Endothelial cell of umbilical vein (primary cell): ENCODE measurements at regions not wholly inside any gene's neighbourhood (a gene's known extent, or its start where the extent isn't known, plus 50 kb on each side); places are given as distances from the start of the nearest gene placed in this dataset.

ENCODE experiments used
- BruUV-seq: library from RNA; stranded (reverse); fragments of 400-500 nt; replicated peaks from 2 replicates; lab custom pipeline; 2021; lab: Mats Ljungman, UMichigan
- CTCF ChIA-PET: fragments of 300-600, 350-600 bp; sonication (Branson Sonifier 250); formaldehyde crosslinking; loops from one replicate; lab custom pipeline; 2021; ENCODE audit warnings: antibody characterized with exemption, inconsistent platforms; lab: Charles Lee
- POLR2A ChIA-PET: fragments of 300-600, 350-600 bp; sonication (Branson Sonifier 250); formaldehyde crosslinking; loops from one replicate; lab custom pipeline; 2021; ENCODE audit warnings: antibody characterized with exemption, inconsistent platforms; lab: Charles Lee
- DNase-seq: peaks from one replicate; pipeline ENCODE4 v3.0.0-alpha.2; 2011; ENCODE audit warnings: low read depth, low spot score
- FAIRE-seq: peaks from 2 replicates; lab custom pipeline; 2011; peaks lifted over from hg19 to GRCh38; lab: Jason Lieb, UNC
- H2AFZ ChIP-seq: 2 replicates; pipeline ENCODE4 v1.6.0; 2012; ENCODE audit warnings: low read depth, low read length, control low read depth, inconsistent platforms
- H3K27ac ChIP-seq: 2 replicates; pipeline ENCODE4 v1.5.1; 2011; ENCODE audit warnings: low read depth, mild to moderate bottlenecking, control low read depth, low read length, moderate library complexity; ENCODE audit not compliant: insufficient read depth
- H3K27me3 ChIP-seq, 2 experiments: 2 replicates each; pipeline versions ENCODE4 v1.6.0 to v1.6.1; 2011; ENCODE audit warnings: low read length in 2 of 2, mixed read lengths in 1 of 2; ENCODE audit not compliant: control insufficient read depth in 2 of 2, insufficient read depth in 2 of 2
- H3K36me3 ChIP-seq, 2 experiments: 2 replicates in 1 of 2; 3 replicates in 1 of 2; pipeline ENCODE4 v1.5.1; 2011; ENCODE audit warnings: low read length in 2 of 2, mild to moderate bottlenecking in 1 of 2, moderate library complexity in 1 of 2; ENCODE audit not compliant: control insufficient read depth in 2 of 2, insufficient read depth in 2 of 2; ENCODE audit errors: extremely low read depth in 1 of 2
- H3K4me1 ChIP-seq: 3 replicates; pipeline ENCODE4 v1.5.1; 2011; ENCODE audit warnings: mild to moderate bottlenecking, low read length; ENCODE audit not compliant: control insufficient read depth, insufficient read depth; ENCODE audit errors: extremely low read depth
- H3K4me2 ChIP-seq: 2 replicates; pipeline ENCODE4 v1.6.1; 2011; ENCODE audit warnings: low read length, control low read depth, mixed read lengths; ENCODE audit not compliant: insufficient read depth
- H3K4me3 ChIP-seq, 3 experiments: fragments of 200-600 bp in 1 of 3; sonication (generic), shearing (Covaris generic) in 1 of 3; replicated peaks in 1 of 3; 2 replicates each; pipeline ENCODE4 v1.5.1; 2011 to 2016; ENCODE audit warnings: control low read depth in 3 of 3, low read length in 3 of 3, mild to moderate bottlenecking in 2 of 3, inconsistent platforms in 1 of 3, low read depth in 1 of 3, moderate library complexity in 1 of 3; ENCODE audit not compliant: insufficient read depth in 1 of 3
- H3K79me2 ChIP-seq: 2 replicates; pipeline ENCODE4 v1.6.0; 2012; ENCODE audit warnings: low read length, inconsistent platforms; ENCODE audit not compliant: control insufficient read depth, insufficient read depth
- H3K9ac ChIP-seq: replicated peaks from 2 replicates; pipeline ENCODE3; 2011; ENCODE audit warnings: low read length, control low read depth; ENCODE audit not compliant: insufficient read depth; ENCODE audit errors: extremely low read depth
- H3K9me1 ChIP-seq: replicated peaks from 3 replicates; pipeline ENCODE4 v1.6.0; 2011; ENCODE audit warnings: mild to moderate bottlenecking, low read length; ENCODE audit not compliant: control insufficient read depth, insufficient read depth; ENCODE audit errors: extremely low read depth
- H3K9me3 ChIP-seq: replicated peaks from 2 replicates; pipeline ENCODE4 v1.5.1; 2012; ENCODE audit warnings: low read length, inconsistent platforms; ENCODE audit not compliant: control insufficient read depth, insufficient read depth
- H4K20me1 ChIP-seq: replicated peaks from 2 replicates; pipeline ENCODE3; 2011; ENCODE audit warnings: mild to moderate bottlenecking, low read length; ENCODE audit not compliant: control insufficient read depth, insufficient read depth; ENCODE audit errors: extremely low read depth
- CTCF ChIP-seq, 2 donors: IDR thresholded peaks; 1 replicate in 1 of 2; 2 replicates in 1 of 2; pipeline ENCODE4 v1.5.1; 2011; ENCODE audit warnings: low read length in 2 of 2, mild to moderate bottlenecking in 2 of 2, moderate library complexity in 2 of 2, control low read depth in 1 of 2, inconsistent platforms in 1 of 2, low read depth in 1 of 2; ENCODE audit not compliant: insufficient read depth in 1 of 2; ENCODE audit errors: extremely low read depth in 1 of 2
- EZH2 ChIP-seq: IDR thresholded peaks from 2 replicates; pipeline ENCODE4 v1.6.1; 2012; ENCODE audit warnings: borderline replicate concordance, low read depth, mild to moderate bottlenecking, moderate library complexity, low read length, inconsistent platforms; ENCODE audit not compliant: severe bottlenecking
- FOS ChIP-seq: IDR thresholded peaks from 2 replicates; pipeline ENCODE4 v1.6.1; 2011; ENCODE audit warnings: mild to moderate bottlenecking, low read length, moderate library complexity, borderline replicate concordance; ENCODE audit not compliant: insufficient read depth
- GATA2 ChIP-seq: IDR thresholded peaks from 2 replicates; pipeline ENCODE4 v1.7.0; 2011; ENCODE audit warnings: low read depth, mild to moderate bottlenecking, moderate library complexity, mixed read lengths, low read length; ENCODE audit not compliant: insufficient read length, insufficient read depth
- JUN ChIP-seq: IDR thresholded peaks from 2 replicates; pipeline ENCODE4 v1.6.1; 2011; ENCODE audit warnings: borderline replicate concordance, low read depth; ENCODE audit not compliant: insufficient read length, insufficient read depth
- MAX ChIP-seq: IDR thresholded peaks from 2 replicates; pipeline ENCODE4 v1.6.1; 2011; ENCODE audit not compliant: insufficient read depth, insufficient read length
- MYC ChIP-seq: IDR thresholded peaks from one replicate; pipeline ENCODE4 v1.6.1; 2011; ENCODE audit warnings: mild to moderate bottlenecking, low read depth, low read length
- POLR2A ChIP-seq: IDR thresholded peaks from 2 replicates; pipeline ENCODE4 v1.6.1; 2012; ENCODE audit warnings: low read depth, mild to moderate bottlenecking, control low read depth, low read length
- POLR2AphosphoS5 ChIP-seq: IDR thresholded peaks from 2 replicates; pipeline ENCODE4 v1.6.1; 2012; ENCODE audit warnings: low read depth, mild to moderate bottlenecking, control low read depth, low read length, moderate library complexity; ENCODE audit not compliant: insufficient read depth
- dilution Hi-C: fragments of 300-500 bp; cut with MboI; formaldehyde crosslinking; loops from one replicate; pipeline ENCODE4 v1.15.0; 2019; ENCODE audit warnings: low sequenced_read_pairs; ENCODE audit not compliant: extremely low pct_ligation_motif_present
- intact Hi-C: fragments of 100-400 bp; cut with micrococcal nuclease; formaldehyde crosslinking; loops from one replicate; pipeline ENCODE4 v1.10.0; 2022

GRCh38 chr2:226337941-226338600 lies 461.5 kb downstream of the IRS1 start:
- FAIRE-seq, result no peak
- no peak overlapping the region for H3K27ac ChIP-seq
- H3K36me3 ChIP-seq, result no peaks in the 10 kb centered on the region
- no peaks in the 10 kb centered on the region for H4K20me1 ChIP-seq
- H3K4me2 ChIP-seq, result no peak overlapping the region
- no peaks in the 10 kb centered on the region for H3K27me3 ChIP-seq
- H3K4me1 ChIP-seq, result no peaks in the 10 kb centered on the region
- ChIA-PET CTCF (no interaction called here), POLR2A (no interaction called here)
- dilution Hi-C loops, result no loop called here
- DNase-seq, result no peak
- H3K9me1 ChIP-seq, result no peaks in the 10 kb centered on the region
- no TSS peak for BruUV-seq
- intact Hi-C loops, result no loop called here
- no peak overlapping the region for H2AFZ ChIP-seq
- TF ChIP-seq FOS, result no peak
- no peak for TF ChIP-seq EZH2
- TF ChIP-seq JUN, result no peak
- no peak for TF ChIP-seq POLR2AphosphoS5
- no peak for TF ChIP-seq GATA2
- no peak for TF ChIP-seq MAX
- TF ChIP-seq CTCF (IDR thresholded peaks at IDR 0.05; ENCODE audit: extremely low read depth in 1 of 2, insufficient read depth in 1 of 2, low read depth in 1 of 2, low read length in 2 of 2), result no peak
- TF ChIP-seq MYC, result no peak
- TF ChIP-seq POLR2A, result no peak
- H3K9me3 ChIP-seq, result no peaks in the 10 kb centered on the region
- H3K9ac ChIP-seq, result no peak overlapping the region
- H3K4me3 ChIP-seq, result no peak overlapping the region
- no peaks in the 10 kb centered on the region for H3K79me2 ChIP-seq
